SHP77 treated with DMSO at 0.1 percent for 48 hours (cell line): ENCODE measurements at regions not wholly inside any gene's neighbourhood (a gene's known extent, or its start where the extent isn't known, plus 50 kb on each side); places are given as distances from the start of the nearest gene placed in this dataset.

ENCODE experiments used
- DNase-seq: peaks from one replicate; lab custom pipeline; 2025; lab: John Stamatoyannopoulos, UW

GRCh38 chr18:8944871-8945245 is 157.6 kb upstream of the NDUFV2 start:
- no peak for DNase-seq

DNA sequence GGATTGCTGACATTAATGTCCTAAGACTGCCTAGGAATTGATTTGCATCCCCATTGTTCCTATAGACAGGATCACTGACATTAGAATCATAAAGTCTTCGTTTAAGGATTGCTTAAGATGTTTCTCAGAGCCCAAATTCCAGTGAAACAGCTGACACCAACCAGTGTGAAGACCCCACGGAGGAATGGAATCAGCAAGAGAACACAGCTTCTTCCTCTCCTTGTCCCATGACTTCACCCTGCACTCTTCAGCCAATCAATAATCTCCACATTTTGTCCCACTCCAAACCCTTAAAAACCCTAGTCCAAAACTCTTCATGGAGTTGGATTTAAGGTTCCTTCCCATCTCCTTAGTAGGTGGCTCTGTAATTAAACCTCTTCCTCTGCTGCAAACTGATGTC is 157.0 kb upstream of the NDUFV2 start:
- DNase-seq = no peak

GRCh38 chr18:8946066-8946838 is 156.2 kb upstream of the NDUFV2 start:
- no peak for DNase-seq

- no peak for DNase-seq
Observed at GRCh38 chr18:8947566-8947965, 154.9 kb upstream of the NDUFV2 start.

DNA sequence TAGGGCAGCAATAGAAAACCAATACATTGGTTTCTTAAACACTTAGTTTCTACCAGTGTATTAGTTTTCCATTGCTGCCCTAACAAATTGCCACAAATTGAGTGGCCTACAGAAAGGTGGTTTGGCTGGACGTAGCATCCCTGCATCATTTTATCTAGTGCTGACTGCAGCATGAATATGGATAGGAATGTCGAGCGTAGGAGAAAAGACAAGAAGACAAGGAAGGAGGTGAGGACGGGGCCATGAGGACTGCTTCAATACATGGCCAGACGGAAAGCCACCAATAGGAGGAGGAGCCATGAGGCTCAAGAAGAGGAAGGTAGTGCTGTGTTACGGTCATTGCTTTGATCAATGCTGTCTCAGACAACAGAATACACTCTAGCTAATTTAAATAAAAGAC is 154.5 kb upstream of the NDUFV2 start:
- DNase-seq = no peak

DNA sequence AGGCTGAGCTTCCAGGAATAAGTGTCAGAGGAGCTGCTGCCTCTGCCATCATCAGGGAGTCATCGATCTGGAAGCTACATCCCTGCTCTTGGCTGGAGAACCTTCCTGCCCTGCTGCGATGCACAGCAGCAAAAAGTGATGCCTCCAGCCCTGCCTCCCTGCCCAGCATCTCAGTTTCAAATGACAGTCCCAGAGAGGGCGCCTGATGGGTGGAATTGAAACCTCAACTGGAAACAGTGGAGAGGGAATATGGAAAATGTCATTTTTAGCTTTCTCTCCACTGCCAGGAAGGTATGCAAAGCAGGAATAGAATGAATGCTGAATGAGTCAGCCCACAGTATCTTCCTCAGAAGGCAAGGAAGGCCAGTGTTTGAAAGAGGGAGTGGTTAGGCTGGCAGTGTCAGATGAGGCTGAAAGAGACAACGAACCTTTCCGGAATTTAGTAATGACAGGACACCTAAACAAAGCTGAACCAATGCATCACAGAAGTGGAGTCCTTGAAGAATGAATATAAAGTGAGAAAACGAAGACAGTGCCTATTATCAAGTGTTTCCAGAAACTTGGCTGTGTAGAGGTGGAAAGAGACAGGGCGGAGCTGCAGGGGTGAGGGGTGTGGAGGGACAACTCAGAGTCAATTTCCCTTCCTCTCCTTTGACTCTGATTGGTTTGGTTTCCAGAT is 153.9 kb upstream of the NDUFV2 start:
- DNase-seq = no peak

DNA sequence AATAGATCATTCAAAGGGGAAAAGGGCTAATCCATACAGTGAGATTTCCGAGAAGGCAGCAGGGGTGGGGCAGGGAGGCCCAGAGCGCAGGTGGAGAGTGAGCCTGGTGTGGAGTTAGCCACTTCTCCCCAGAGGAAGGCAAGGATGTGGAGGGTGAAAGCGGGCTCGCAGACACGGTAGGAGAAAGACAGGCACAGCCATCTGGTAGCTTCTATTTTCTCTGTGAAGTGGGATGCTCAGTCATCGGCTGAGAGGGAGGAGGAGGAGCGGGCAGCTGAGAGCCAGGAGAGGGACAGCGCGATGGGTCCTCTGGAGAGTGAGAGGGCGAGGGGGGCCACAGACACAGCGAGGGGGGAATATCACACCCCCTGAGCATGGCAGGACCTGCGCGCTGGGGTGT is 153.3 kb upstream of the NDUFV2 start:
- DNase-seq = no peak

DNA sequence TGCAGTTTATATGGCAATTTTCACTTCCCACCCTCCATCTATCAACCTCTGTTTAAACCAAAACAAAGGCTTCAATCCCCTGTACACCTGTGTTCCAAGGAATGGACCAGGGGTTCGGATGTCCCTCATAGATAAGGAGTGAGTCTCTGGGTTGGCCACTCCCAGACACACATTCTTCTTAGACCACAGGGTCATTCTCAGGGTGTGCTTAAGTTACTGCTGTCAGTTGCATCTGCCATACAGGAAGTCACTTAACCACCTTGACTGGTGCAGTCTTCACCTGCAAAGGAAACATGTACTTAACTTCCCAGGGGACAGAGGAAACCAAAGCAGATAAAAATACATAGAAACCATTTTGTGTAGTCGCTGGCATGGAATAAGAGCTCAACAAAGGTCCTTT is 151.0 kb upstream of the NDUFV2 start:
- DNase-seq = no peak

DNA sequence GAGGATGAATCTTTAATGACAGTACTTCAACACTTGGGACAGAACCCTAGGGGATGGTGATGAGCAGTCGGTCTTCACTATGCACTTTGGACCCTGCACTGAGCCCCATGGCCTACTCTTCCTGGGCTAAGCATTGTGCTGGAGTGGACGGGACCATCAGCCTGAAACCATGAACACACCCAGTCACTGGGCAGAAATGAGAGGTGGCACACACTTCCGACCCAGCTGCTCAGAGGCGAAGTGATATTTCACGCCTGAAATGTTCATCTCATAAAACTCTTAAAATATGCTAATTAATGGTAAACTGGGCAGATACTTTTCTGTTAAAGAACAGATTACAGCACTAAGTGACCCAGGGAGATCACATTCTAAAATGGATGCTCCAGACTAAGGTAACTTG is 150.3 kb upstream of the NDUFV2 start:
- DNase-seq = no peak

GRCh38 chr18:8952769-8953760 is 149.4 kb upstream of the NDUFV2 start:
- DNase-seq = no peak

- DNase-seq = no peak
Observed at GRCh38 chr18:8957731-8958130, 144.8 kb upstream of the NDUFV2 start.

DNA sequence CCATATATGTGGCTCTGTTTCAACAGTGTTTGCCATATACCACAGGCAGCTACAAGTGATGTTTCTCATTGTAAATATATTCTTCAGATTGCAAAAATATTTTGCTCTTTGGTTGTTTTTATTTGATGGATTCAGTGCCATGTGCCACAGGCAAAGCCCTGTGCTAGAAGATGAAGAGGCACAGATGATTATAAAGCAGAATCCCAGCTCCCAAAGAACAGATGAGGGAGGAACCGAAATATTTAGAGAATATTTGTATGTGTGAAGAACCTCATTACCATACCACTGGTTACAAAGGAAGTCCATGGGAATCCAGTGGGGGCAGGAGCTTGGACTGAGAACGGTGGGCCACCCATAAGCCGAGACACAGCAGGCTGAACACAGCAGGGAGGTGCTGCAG is 143.8 kb upstream of the NDUFV2 start:
- DNase-seq = no peak

- DNase-seq = no peak
Observed at GRCh38 chr18:8959551-8960135, 142.9 kb upstream of the NDUFV2 start.

DNA sequence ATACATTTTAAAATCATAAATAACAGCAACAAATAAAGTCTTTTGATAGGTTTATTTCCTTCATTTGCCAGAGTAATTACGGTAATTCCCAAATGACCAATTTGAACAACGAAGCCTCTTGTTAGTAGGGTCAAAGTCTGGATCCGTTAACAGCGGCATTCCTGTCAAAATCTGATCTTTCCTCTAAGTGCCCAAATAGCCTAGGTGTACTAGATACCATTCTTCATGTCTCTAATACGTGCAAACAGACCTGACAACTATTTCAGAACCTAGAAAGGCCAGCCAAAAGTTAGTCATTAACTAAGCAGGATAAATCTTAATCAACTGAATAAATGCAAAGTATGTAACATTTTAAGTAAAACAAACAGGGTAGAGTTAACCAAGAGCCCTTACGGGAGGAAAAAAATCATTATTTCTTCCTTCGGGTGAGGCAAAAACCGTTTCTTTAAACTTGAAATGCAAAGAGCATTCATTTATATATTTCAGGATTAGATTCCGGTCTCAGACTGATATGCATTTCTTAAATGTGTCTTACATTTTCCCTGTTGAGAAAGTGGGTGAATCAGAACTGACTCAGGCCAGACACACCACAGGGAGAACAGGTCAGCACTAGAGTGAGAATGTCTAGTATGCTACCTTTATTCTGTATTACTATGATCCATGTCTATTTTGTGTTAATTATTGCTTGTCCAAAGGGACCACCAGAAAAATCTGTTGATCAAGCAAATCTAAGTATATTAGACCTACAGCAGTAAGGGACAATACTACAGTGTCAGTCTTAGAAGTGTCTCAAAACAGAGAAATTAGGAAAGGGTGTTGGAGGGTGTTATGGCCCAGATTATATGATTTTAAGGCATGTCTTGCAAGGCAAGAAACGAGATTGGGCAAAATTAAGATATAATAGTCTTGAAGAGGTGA is 141.5 kb upstream of the NDUFV2 start:
- DNase-seq = no peak

- DNase-seq = no peak
Observed at GRCh38 chr18:8962192-8962779, 140.2 kb upstream of the NDUFV2 start.

DNA sequence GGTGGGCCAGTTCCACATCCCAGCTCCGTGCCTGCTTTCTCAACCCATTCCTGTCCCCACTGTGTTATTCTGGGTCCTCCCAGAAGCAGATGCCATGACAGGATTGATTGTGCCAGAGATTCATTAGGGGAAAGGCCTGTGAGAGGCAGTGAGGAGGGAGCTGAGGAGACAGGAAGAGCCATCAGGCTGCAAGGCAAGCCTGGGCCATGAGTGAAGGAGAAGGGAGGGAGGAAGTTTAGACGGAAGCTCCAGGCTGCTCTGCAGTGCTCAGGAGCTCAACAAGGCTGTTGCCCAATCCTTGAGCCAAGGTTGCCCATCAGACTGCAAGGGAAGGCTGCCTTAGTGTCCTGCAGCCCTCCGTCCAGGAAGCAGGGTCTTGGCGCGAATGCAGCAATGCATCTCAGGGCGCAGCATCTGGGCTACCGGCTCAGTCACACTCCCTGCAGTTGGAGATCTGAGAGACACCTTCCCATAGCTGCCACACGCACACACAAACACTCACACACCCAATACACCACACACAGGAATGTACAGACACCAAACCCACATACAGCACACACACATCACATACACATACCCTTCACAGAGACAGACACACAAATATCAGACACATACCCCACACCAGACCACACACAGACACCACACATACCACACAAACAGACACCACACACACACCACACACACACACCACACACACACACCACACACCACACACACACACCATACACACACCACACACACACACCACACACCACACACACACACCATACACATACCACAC is 139.5 kb upstream of the NDUFV2 start:
- no peak for DNase-seq

DNA sequence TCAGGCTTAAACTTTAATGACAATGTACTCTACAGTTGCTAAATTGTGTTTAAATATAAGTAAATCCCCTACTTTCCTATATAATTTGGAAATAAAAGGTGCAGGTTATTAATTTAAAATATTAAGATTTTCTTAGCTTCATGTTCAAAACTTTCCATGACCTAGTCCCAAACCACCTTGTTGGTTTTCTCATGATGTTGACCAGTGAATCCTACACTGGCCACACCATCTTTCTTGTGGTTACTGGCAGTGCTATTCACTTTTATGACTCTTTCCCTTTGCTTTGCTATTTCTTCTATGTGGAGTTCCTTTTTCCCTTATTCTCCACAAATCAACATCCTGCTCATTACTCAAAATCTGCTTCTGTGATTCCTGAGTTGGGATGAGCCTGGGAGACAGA is 138.6 kb upstream of the NDUFV2 start:
- no peak for DNase-seq

DNA sequence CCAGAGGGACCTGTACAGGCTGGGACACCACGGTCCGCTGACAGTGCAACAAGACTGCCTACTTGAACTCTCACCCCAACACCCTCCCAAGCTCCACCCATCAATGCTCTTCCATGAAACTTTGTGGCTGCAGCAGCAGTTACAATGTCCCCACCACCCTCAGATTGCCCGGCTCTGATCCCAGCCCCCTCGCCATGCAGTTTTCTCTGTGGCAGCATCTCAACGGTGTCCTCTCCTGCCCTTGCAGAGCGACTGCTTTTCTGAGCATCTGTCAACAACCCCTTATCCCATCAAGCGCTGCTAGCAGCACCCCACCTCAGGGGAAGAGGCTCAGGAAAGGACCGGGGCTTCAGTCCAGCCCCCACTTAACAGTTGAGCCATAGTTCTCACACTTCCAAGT is 137.1 kb upstream of the NDUFV2 start:
- DNase-seq = no peak

GRCh38 chr18:8966821-8967220 is 135.7 kb upstream of the NDUFV2 start:
- DNase-seq = no peak

DNA sequence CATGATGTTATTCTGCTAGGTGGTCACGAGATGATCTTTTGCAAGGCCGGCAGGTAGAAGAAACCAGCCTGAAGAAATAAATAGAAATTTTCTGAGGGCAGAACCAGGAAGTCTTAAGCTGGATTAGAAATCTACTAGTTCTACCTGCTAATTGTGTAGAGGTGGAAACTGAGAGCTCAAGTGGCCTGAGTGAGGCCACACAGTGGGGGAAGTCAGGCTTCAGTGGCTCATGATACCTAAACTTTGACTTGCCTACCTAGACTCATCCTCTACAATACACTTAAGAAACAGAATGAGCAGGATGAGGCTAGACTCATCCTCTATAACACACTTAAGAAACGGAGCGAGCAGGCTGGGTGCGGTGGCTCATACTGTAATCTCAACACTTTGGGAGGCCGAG is 134.9 kb upstream of the NDUFV2 start:
- no peak for DNase-seq
